ENCODE measurements at regions not wholly inside any gene's neighbourhood (a gene's known extent, or its start where the extent isn't known, plus 50 kb on each side); places are given as distances from the start of the nearest gene placed in this dataset.

GRCh38 chr9:14380061-14380836 lies 66.3 kb upstream of the NFIB start:
- DNase-seq (ENCODE audit: low spot score in 2 of 2) (no peak), ATAC-seq (no peak)
- no peak overlapping the region for H3K4me3 Mint-ChIP-seq
- H3K4me1 Mint-ChIP-seq, result no peaks in the 10 kb centered on the region
- H3K9me3 Mint-ChIP-seq, result no peaks in the 10 kb centered on the region
- no peak overlapping the region for H3K27ac Mint-ChIP-seq
- H3K36me3 Mint-ChIP-seq, result no peaks in the 10 kb centered on the region

GRCh38 chr9:14379280-14379679 lies 65.3 kb upstream of the NFIB start:
- Mint-ChIP-seq H3K36me3 (no peaks in the 10 kb centered on the region), H3K4me3 (no peak overlapping the region), H3K4me1 (no peaks in the 10 kb centered on the region), H3K9me3 (no peaks in the 10 kb centered on the region), H3K27ac (no peak overlapping the region)
- ATAC-seq (no peak), DNase-seq (ENCODE audit: low spot score in 2 of 2) (no peak)

GRCh38 chr9:14373706-14374105 lies 59.8 kb upstream of the NFIB start:
- peaks cover 3% of the 10 kb centered on the region for H3K9me3 Mint-ChIP-seq
- H3K4me1 Mint-ChIP-seq, result no peaks in the 10 kb centered on the region
- no peaks in the 10 kb centered on the region for H3K36me3 Mint-ChIP-seq
- no peak for DNase-seq (ENCODE audit: low spot score in 2 of 2)
- H3K27ac Mint-ChIP-seq, result no peak overlapping the region
- ATAC-seq, result no peak
- no peak overlapping the region for H3K4me3 Mint-ChIP-seq

GRCh38 chr9:14373336-14373666 lies 59.4 kb upstream of the NFIB start:
- Mint-ChIP-seq H3K36me3 (no peaks in the 10 kb centered on the region), H3K4me1 (no peaks in the 10 kb centered on the region), H3K4me3 (no peak overlapping the region), H3K27ac (no peak overlapping the region), H3K9me3 (peaks cover 3% of the 10 kb centered on the region)
- ATAC-seq (no peak), DNase-seq (ENCODE audit: low spot score in 2 of 2) (no peak)

GRCh38 chr9:14372437-14373335 lies 58.7 kb upstream of the NFIB start:
- H3K9me3 Mint-ChIP-seq, result peaks cover 5% of the 10 kb centered on the region
- no peaks in the 10 kb centered on the region for H3K36me3 Mint-ChIP-seq
- H3K4me3 Mint-ChIP-seq, result no peak overlapping the region
- DNase-seq (ENCODE audit: low spot score in 2 of 2) (no peak), ATAC-seq (no peak)
- H3K4me1 Mint-ChIP-seq, result no peaks in the 10 kb centered on the region
- H3K27ac Mint-ChIP-seq, result no peak overlapping the region

- no peak for DNase-seq (ENCODE audit: low spot score in 2 of 2)
- ATAC-seq, result no peak
- Mint-ChIP-seq H3K36me3 (no peaks in the 10 kb centered on the region), H3K4me1 (no peaks in the 10 kb centered on the region), H3K4me3 (no peak overlapping the region), H3K9me3 (peaks cover 8% of the 10 kb centered on the region), H3K27ac (no peak overlapping the region)
These were observed 55.1 kb upstream of the NFIB start for GRCh38 chr9:14369011-14369410.

- no peak for DNase-seq (ENCODE audit: low spot score in 2 of 2)
- H3K27ac Mint-ChIP-seq, result no peak overlapping the region
- peaks cover 8% of the 10 kb centered on the region for H3K9me3 Mint-ChIP-seq
- H3K4me1 Mint-ChIP-seq, result no peaks in the 10 kb centered on the region
- H3K4me3 Mint-ChIP-seq, result no peak overlapping the region
- ATAC-seq, result no peak
- no peaks in the 10 kb centered on the region for H3K36me3 Mint-ChIP-seq
These were observed 52.1 kb upstream of the NFIB start for GRCh38 chr9:14366076-14366475.

- Mint-ChIP-seq H3K27ac (no peak overlapping the region), H3K4me3 (no peak overlapping the region), H3K9me3 (peaks cover 8% of the 10 kb centered on the region), H3K36me3 (no peaks in the 10 kb centered on the region), H3K4me1 (no peaks in the 10 kb centered on the region)
- ATAC-seq (no peak), DNase-seq (ENCODE audit: low spot score in 2 of 2) (no peak)
These were observed 51.7 kb upstream of the NFIB start for GRCh38 chr9:14365670-14366069.
